MCF 10A (cell line): ENCODE measurements at regions not wholly inside any gene's neighbourhood (a gene's known extent, or its start where the extent isn't known, plus 50 kb on each side); places are given as distances from the start of the nearest gene placed in this dataset.
A peak's percentile ranks its signal among the peaks of the same experiment; 100 is the strongest.

ENCODE experiments used
- BruUV-seq: library from RNA; stranded (reverse); fragments of 400-500 nt; replicated peaks from 2 replicates; lab custom pipeline; 2021; lab: Mats Ljungman, UMichigan
- CTCF ChIA-PET: fragments of 300-600 bp; sonication (Branson Sonifier 250); formaldehyde crosslinking; extraction: SDS; loops from one replicate; lab custom pipeline; 2021; ENCODE audit warnings: antibody characterized with exemption, inconsistent platforms; lab: Yijun Ruan, JAX
- POLR2A ChIA-PET: fragments of 300-600, 350-650 bp; sonication (Branson Sonifier 250); formaldehyde crosslinking; extraction: SDS; loops from one replicate; lab custom pipeline; 2020; ENCODE audit warnings: antibody characterized with exemption, inconsistent platforms; lab: Yijun Ruan, JAX
- DNase-seq: peaks from one replicate; pipeline ENCODE4 v3.0.0-alpha.2; 2018; ENCODE audit not compliant: unreplicated experiment
- H3K27ac Mint-ChIP-seq: one replicate; pipeline ENCODE4 v1.8.0; 2022; ENCODE audit warnings: mild to moderate bottlenecking, low read depth, mixed read lengths; ENCODE audit not compliant: unreplicated experiment
- H3K27me3 Mint-ChIP-seq: one replicate; pipeline ENCODE4 v1.8.0; 2022; ENCODE audit warnings: mixed read lengths; ENCODE audit not compliant: insufficient read depth, unreplicated experiment
- H3K36me3 Mint-ChIP-seq: one replicate; pipeline ENCODE4 v1.8.0; 2022; ENCODE audit warnings: mild to moderate bottlenecking, moderate library complexity, mixed read lengths; ENCODE audit not compliant: insufficient read depth, unreplicated experiment
- H3K4me1 Mint-ChIP-seq: one replicate; pipeline ENCODE4 v1.8.0; 2022; ENCODE audit warnings: mixed read lengths; ENCODE audit not compliant: insufficient read depth, unreplicated experiment
- H3K4me3 Mint-ChIP-seq: one replicate; pipeline ENCODE4 v1.8.0; 2022; ENCODE audit warnings: mild to moderate bottlenecking, moderate library complexity, mixed read lengths; ENCODE audit not compliant: unreplicated experiment
- H3K9me3 Mint-ChIP-seq: one replicate; pipeline ENCODE4 v1.8.0; 2022; ENCODE audit warnings: mixed read lengths; ENCODE audit not compliant: unreplicated experiment
- CTCF ChIP-seq: fragments of 200-600 bp; IDR thresholded peaks from one replicate; pipeline ENCODE4 v1.8.0; 2022; ENCODE audit warnings: antibody characterized with exemption, mild to moderate bottlenecking; ENCODE audit not compliant: unreplicated experiment
- intact Hi-C: fragments of 100-400 bp; cut with micrococcal nuclease; formaldehyde crosslinking; loops from 2 replicates; pipeline ENCODE4 v1.14.1; 2022

GRCh38 chr10:123479640-123480039 is 186.5 kb upstream of the GPR26 start:
- peaks cover 7% of the 10 kb centered on the region for H3K4me1 Mint-ChIP-seq
- DNase-seq, result peak; percentile 16
- ChIA-PET CTCF (interaction anchor here (0.9 kb wide), 1 partner anchor 9 kb away, joined by 3 read pairs; no protein-coding TSS in a partner anchor), POLR2A (interaction anchor here (0.6 to 0.7 kb wide), 2 partner anchors 14 to 397 kb away, joined by 3 read pairs; no protein-coding TSS in a partner anchor)
- no peaks in the 10 kb centered on the region for H3K9me3 Mint-ChIP-seq
- TF ChIP-seq CTCF, result no peak
- intact Hi-C loops, result no loop called here
- H3K27me3 Mint-ChIP-seq, result no peaks in the 10 kb centered on the region
- no TSS peak for BruUV-seq
- no peak overlapping the region for H3K4me3 Mint-ChIP-seq
- H3K36me3 Mint-ChIP-seq, result no peaks in the 10 kb centered on the region
- no peak overlapping the region for H3K27ac Mint-ChIP-seq

- Mint-ChIP-seq H3K27ac (no peak overlapping the region), H3K4me1 (peaks cover 7% of the 10 kb centered on the region), H3K9me3 (no peaks in the 10 kb centered on the region), H3K27me3 (no peaks in the 10 kb centered on the region), H3K36me3 (no peaks in the 10 kb centered on the region), H3K4me3 (no peak overlapping the region)
- TF ChIP-seq CTCF, result no peak
- ChIA-PET POLR2A (no interaction called here), CTCF (no interaction called here)
- DNase-seq, result no peak
- intact Hi-C loops, result no loop called here
- no TSS peak for BruUV-seq
Observed at GRCh38 chr10:123480344-123480743, 185.8 kb upstream of the GPR26 start.

DNA sequence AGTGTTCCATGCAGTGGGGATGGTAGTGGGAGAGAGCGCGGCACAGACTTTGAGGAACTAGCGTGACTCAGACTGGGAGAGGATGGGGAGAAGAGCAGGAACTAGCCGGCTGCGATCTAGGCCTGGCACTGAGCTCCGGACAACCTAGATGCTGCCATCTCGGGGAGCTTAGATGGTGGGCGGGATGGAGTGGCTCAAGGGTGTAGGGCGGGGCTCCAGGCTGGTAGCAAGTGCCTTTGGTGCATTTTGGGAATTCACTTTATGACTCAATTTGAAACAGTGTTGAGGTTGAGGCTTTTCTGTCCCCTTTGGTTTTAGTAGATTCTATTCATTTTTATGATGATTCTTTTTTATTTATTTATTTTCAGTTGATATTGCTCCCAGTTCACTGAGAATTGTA is 185.3 kb upstream of the GPR26 start:
- CTCF ChIA-PET, result no interaction called here
- Mint-ChIP-seq H3K36me3 (no peaks in the 10 kb centered on the region), H3K9me3 (no peaks in the 10 kb centered on the region), H3K27me3 (no peaks in the 10 kb centered on the region), H3K27ac (no peak overlapping the region), H3K4me1 (peaks cover 7% of the 10 kb centered on the region), H3K4me3 (no peak overlapping the region)
- DNase-seq, result no peak
- TF ChIP-seq CTCF, result no peak
- BruUV-seq, result no TSS peak
- POLR2A ChIA-PET, result no interaction called here
- intact Hi-C loops, result no loop called here

DNA sequence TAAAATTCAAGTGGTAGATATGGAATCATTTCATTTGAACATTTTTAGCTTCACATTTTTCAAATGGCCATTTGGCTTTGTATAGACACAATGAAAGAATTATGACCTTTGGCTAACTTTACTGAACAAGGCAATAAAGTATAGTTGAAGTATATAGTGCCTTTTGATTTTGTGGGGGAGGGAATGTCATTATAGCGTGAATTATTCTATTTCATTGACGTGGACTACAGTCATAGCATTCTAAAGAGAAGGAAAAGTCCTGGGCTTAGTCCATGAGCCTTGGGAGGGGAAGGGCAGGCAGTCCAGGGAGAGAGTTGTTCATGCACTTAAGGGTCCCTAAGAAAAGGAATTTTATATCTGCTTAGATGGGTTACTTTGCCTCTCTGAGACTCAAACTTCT is 181.4 kb upstream of the GPR26 start:
- H3K27me3 Mint-ChIP-seq, result no peaks in the 10 kb centered on the region

More for the DNA sequence above, 181.4 kb upstream of the GPR26 start:
- no peak for DNase-seq
- ChIA-PET POLR2A (no interaction called here), CTCF (no interaction called here)
- H3K4me1 Mint-ChIP-seq, result peaks cover 10% of the 10 kb centered on the region
- BruUV-seq, result no TSS peak
- no peak overlapping the region for H3K4me3 Mint-ChIP-seq
- no peak for TF ChIP-seq CTCF
- H3K27ac Mint-ChIP-seq, result no peak overlapping the region
- intact Hi-C loops, result no loop called here
- H3K36me3 Mint-ChIP-seq, result no peaks in the 10 kb centered on the region
- H3K9me3 Mint-ChIP-seq, result no peaks in the 10 kb centered on the region
